GM19467 (cell line): ENCODE measurements at regions not wholly inside any gene's neighbourhood (a gene's known extent, or its start where the extent isn't known, plus 50 kb on each side); places are given as distances from the start of the nearest gene placed in this dataset.
"Not testable (repeated sequence)": the region's sequence is repeated elsewhere in the genome, so short reads cannot be mapped to it uniquely, and the experiment has no call there.

Experiments
- ATAC-seq: cut with Tn5 transposase; IDR thresholded peaks from one replicate; pipeline ENCODE4 v1.9.1; 2021; ENCODE audit warnings: mild to moderate bottlenecking, moderate library complexity; ENCODE audit not compliant: unreplicated experiment

DNA sequence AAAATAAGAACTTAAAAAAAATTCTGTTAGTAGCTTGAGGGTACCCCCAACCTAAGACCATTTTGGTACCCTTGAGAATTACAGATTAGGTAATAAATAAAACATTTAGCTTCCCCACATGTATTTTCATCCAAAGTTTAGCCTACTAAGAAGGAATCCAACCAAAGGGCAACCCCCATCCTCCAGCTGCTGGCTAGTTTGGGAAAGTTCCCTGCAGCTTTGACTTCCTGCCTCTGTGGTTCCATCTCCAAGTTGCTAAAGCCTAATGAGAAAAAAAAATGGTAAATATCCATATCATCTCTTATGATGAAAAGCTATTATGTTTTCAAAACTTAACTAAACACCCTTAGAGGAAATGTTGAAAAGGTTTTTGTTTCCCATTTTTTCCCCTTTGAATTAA lies 547.2 kb downstream of the ANKRD7 start:
- no peak for ATAC-seq

GRCh38 chr7:118777308-118777707 lies 552.8 kb downstream of the ANKRD7 start:
- no peak for ATAC-seq

GRCh38 chr7:118792682-118793081 lies 568.2 kb downstream of the ANKRD7 start:
- no peak for ATAC-seq

DNA sequence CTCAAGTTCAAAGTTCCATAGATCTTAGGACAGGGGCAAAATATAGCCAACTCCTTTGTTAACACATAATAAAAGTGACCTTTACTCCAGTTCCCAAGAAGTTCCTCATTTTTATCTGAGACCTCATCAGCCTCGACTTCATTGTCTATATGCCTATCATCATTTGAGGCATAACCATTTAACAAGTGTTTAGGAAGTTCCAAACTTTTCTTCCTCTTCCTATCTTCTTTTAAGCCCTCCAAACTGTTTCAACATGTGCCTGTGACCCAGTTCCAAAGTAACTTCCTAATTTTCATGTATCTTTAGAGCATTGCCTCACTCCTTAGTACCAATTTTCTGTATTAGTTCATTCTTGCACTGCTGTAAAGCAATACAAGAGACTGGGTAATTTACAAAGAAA lies 569.1 kb downstream of the ANKRD7 start:
- ATAC-seq, result no peak

GRCh38 chr7:118794419-118794818 lies 569.9 kb downstream of the ANKRD7 start:
- no peak for ATAC-seq

- ATAC-seq, result no peak
Observed at GRCh38 chr7:118801366-118801765, 576.9 kb downstream of the ANKRD7 start.

DNA sequence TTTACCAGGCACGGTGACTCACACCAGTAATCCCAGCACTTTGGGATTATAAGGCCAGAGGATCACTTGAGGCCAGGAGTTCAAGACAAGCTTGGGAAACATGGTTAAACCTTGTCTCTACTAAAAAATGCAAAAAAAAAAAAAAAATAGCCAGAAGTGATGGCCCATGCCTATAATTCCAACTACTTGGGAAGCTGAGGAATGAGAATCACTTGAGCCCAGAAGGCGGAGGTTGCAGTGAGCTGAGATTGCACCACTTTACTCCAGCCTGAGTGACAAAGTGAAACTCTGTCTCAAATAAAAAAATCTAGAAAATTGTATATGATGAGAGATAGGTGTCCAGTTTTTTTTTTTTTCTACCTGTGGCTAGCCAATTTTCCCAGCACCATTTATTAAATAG lies 578.2 kb downstream of the ANKRD7 start:
- no peak for ATAC-seq

DNA sequence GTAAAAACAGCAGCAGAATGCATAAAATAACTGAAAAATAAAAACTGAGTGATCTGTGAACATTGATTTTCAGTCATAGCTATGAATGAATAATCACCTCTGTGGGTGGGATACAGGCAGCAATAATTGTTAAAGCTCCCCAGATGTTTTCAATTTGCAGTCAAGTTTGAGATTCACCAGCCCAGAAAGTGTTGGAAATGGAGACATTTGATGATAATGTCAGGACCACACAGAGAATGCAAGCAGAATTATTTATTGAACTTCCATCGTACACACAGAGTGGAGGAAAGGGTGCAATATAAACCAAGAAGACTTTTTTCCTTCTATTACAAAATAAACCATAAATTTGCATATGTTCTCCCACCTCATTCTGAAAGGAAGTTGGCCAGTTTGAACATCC lies 601.7 kb downstream of the ANKRD7 start:
- no peak for ATAC-seq

GRCh38 chr7:118836933-118837332 lies 612.4 kb downstream of the ANKRD7 start:
- ATAC-seq, result peak; percentile 95

DNA sequence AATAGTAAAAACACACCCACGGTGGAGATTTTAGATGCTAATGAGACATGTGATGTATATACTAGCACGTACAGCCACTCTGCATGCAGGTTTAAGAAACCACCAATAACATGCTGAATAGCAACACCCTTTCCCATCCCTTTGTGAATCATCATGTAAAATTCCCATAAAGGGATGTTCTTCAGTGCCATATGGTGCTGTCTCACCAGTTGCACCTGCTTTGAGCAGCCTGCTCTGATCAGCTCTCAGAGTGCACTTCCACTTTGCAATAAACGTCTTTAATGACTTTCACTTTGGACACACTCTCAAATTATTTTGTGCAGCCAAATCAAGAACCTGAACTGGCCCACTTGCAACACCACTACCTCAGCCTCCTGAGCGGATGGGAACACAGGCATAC lies 615.0 kb downstream of the ANKRD7 start:
- no peak for ATAC-seq

DNA sequence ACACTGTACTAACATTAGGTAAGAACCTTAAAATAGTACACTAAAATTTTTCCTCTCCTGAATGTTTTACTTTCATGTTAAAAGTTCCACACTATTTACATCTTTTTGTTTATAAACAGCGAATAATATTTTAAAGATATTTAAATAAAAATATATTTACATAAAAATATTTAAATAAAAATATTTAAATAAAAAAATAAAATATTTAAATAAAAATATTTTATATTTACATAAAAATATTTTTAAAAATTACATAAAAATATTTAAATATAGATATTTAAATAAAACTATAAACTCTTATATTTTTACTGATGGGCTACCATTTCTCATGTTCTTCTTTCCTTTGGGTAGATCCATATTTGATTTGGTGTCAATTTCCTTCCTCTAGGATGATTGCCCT lies 619.0 kb downstream of the ANKRD7 start:
- ATAC-seq, result no peak

DNA sequence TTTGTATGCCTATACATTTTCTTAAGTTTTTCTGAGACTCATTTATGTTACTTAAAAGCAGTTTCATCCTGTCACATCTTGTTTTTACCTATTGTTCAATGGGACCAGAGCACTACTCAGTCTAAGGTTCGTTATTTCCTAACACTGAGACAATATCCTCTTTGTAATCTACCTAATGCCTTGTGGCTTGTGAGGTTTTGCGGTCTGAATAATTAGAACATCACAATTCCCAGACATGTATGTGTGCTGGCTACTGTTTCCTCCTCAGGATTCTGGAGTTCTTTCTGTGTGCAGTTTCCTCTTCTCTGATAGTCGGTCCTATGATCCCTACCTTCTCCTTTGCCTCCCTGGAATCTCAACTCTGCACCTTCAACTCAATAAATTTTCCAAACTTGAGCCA lies 620.2 kb downstream of the ANKRD7 start:
- ATAC-seq, result no peak

DNA sequence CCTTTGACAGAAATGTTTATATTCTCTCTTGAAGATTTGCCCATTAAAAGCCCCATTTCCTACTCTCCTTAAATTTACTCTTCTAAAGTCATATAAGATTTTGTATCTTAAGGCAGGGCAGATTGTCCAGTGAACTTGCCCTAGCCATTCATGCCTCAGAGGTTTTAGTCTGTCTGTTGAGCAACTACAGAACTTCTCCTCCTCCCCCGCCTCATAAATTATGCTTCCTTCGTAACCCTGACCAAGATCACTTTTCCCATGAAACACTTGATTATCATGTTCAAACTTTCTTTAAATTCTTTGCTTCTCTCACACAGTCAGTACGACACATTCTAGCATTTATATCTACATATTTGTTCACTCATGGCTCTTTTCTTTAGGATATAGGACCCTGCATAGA lies 621.3 kb downstream of the ANKRD7 start:
- ATAC-seq, result no peak

DNA sequence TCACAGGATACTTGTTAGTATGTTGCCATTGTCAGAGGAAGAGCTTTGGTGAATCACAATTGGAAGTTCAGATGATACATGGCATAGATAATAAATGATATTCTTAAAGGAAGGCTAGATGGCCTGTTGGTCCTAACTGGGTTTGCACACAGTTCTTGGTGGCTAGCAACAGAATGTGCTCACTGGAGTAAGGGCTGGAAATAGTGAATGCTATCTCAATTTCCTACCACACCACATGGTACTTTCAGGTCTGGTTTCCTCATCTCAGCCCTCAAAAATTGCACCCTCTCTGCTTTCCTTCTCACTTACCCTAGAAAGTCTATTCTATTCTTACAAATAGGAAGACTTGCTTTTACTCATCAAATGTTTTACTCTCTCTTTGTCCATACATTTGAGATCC lies 622.5 kb downstream of the ANKRD7 start:
- no peak for ATAC-seq

DNA sequence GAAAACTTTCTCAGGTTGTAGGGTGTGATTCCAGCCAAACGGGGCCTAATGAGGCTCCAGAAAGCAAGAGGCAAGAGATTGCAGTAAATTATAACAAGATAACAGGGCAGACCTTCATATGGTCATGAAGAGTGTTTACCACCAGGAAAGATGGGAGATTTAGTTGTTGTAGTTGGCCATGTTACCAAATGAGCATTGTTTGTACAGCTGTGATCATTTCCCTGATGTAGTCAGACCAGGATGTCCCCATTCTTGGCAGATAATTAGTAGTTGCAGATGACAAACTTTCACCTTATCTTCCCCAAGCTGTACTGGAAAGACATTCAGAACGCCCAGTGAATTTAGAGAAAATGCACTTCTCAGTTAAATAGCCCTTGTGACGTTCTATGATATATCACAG lies 630.8 kb downstream of the ANKRD7 start:
- ATAC-seq, result no peak

DNA sequence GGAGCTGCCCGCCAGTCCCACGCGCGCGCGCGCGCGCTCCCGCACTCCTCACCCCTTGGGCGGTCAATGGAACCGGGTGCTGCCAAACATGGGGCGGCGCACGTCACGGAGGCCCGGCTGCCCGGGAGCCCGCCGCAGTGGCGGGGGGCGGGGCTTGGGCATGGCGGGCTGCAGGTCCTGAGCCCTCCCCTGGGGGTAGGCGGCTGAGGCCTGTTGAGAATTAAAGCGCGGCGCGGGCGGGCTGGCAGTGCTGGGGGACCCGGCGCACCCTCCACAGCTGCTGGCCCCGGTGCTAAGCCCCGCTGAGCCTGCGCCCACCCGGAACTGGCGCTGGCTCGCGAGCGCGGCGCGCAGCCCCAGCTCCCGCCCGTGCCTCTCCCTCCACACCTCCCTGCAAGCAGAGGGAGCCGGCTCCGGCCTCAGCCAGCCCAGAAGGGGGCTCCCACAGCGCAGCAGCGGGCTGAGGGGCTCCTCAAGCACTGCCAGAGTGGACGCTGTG lies 634.2 kb downstream of the ANKRD7 start:
- ATAC-seq, result no peak

- no peak for ATAC-seq
Observed at GRCh38 chr7:118861581-118861980, 637.1 kb downstream of the ANKRD7 start.

DNA sequence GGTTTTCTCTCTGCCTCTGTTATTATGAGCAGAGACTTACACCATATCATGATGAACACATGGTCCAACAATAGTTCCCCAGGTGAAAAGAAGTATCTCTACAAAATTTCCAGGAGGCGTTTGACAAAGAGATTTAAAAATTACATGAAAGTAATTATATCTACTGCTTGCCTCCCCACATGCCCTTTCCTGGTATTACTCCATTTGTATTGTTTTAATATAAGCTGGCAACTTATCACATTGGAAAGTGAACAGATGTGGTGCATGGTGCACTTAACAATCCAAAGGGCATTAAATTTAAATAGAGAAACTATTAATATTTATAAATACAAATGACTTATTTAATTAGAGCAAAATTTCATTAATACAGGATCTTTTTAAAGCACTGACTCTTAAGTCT lies 638.2 kb downstream of the ANKRD7 start:
- no peak for ATAC-seq

DNA sequence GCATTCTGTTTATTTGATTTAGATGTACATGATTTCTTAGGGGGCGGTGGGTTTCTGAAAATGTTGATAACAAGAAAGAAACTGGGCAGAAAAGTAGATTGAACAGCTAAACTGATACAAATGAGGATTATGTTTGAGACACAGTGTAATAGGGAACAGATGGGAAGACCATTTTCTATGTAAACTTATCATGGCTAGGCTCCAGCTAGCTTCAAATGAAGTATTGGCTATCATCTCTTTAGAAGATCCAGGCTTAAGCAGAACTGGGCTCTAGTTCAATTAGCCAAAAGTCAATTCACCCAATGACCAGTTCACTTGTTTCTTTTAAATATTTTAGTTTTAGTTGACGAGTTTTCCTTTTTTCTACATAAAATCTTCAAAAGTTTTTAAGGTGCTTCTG lies 639.5 kb downstream of the ANKRD7 start:
- no peak for ATAC-seq

DNA sequence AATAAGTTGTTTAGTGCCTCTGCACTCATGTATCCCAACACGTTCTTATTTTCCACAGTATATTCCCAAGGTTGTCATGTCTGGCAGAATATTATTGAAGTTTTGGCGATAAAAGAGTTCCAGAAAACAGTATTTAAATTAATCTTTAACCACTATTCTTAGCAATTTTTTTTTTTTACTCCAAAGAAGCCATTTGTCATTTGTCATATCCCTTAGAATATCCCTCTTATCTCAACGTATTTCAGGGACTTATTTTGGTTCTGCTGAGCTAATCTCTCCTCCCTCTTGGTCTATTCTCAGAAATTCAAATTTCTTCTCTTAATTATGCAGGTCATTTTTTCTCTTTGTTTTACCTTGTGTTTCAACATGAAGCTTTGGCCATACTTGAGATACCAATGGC lies 643.4 kb downstream of the ANKRD7 start:
- ATAC-seq, result no peak

GRCh38 chr7:118869141-118869540 lies 644.6 kb downstream of the ANKRD7 start:
- not testable (repeated sequence) for ATAC-seq

DNA sequence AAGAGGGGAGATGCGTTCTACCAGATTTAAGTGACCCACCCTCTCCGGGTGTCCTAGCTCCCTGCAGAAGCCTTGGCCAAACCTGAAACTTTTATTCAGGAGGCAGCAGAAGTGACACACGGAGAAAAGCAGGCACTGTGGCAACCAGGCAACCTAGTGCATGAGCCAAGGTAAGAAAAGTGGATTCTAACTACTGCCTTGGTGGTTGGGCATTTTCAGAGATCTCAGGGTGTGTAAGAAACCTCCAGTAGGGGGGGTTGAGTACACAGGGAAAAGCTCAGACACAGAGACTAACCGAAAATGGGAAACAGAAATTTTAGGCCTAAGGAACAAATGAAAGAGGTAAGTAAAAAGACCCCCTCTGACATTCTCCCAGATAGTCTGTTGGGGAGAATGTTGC lies 645.7 kb downstream of the ANKRD7 start:
- no peak for ATAC-seq

- ATAC-seq, result no peak
Observed at GRCh38 chr7:118872568-118872967, 648.1 kb downstream of the ANKRD7 start.

DNA sequence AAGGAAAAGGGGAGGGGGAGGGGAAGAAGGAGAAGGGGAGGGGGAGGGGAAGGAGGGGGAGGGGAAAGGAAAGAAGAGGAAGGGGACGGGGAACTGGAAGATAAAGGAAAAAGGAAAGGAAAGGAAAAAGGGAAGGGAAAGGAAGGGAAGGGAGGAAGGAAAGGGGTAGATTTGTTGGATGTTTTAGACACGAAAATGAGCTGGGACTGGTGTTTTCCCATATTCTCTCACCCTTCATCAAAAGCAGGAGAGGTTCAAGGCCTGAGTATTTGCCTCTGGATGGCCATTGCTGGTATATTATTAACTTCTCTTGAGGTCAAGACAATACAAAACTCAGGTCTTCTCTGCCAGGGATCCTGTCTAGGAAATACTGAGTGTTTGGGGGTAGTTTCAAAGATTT lies 652.7 kb downstream of the ANKRD7 start:
- ATAC-seq, result no peak
